ENCODE measurements at regions not wholly inside any gene's neighbourhood (a gene's known extent, or its start where the extent isn't known, plus 50 kb on each side); places are given as distances from the start of the nearest gene placed in this dataset.

DNA sequence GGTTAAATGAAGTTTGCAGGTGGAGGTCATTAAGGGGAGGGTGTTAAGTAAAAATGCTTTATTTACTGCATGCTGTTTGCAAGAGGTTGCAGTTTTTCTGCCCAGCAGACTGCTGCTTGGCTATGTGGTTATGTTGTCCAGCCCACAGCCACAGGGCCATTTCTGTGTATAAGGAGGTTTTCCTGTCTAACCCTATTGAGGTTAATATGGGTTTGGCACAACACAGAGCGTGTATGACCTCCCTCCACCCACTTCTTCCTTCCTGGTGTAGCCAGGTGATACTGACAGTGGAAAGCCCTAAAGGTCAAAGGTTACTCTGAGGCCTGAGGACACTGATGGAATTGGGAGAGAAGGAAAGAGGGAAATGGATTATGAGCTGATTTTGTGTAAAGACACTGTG, 253.7 kb upstream of the PWP1 start:
- TF ChIP-seq, protein P1, sequence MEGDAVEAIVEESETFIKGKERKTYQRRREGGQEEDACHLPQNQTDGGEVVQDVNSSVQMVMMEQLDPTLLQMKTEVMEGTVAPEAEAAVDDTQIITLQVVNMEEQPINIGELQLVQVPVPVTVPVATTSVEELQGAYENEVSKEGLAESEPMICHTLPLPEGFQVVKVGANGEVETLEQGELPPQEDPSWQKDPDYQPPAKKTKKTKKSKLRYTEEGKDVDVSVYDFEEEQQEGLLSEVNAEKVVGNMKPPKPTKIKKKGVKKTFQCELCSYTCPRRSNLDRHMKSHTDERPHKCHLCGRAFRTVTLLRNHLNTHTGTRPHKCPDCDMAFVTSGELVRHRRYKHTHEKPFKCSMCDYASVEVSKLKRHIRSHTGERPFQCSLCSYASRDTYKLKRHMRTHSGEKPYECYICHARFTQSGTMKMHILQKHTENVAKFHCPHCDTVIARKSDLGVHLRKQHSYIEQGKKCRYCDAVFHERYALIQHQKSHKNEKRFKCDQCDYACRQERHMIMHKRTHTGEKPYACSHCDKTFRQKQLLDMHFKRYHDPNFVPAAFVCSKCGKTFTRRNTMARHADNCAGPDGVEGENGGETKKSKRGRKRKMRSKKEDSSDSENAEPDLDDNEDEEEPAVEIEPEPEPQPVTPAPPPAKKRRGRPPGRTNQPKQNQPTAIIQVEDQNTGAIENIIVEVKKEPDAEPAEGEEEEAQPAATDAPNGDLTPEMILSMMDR (conservative IDR thresholded peaks at IDR 0.05 in 1 of 2, IDR thresholded peaks at IDR 0.05 in 1 of 2; ENCODE audit: low read depth in 1 of 2, low read length in 2 of 2) = no peak
- no peak for TF ChIP-seq EZH2 (IDR thresholded peaks at IDR 0.05; ENCODE audit: low read length, missing control alignments)

All from fibroblast of lung (primary cell).